CD4-positive, CD25-positive, alpha-beta regulatory T cell (primary cell): ENCODE measurements at regions not wholly inside any gene's neighbourhood (a gene's known extent, or its start where the extent isn't known, plus 50 kb on each side); places are given as distances from the start of the nearest gene placed in this dataset.
"Not testable (repeated sequence)": the region's sequence is repeated elsewhere in the genome, so short reads cannot be mapped to it uniquely, and the experiment has no call there.

Source experiments
- ATAC-seq, 2 donors: fragments of 150-1000 bp; cut with Tn5 transposase; one replicate each; pipeline ENCODE4 v1.10.0; 2021; ENCODE audit warnings: low read depth in 2 of 2, moderate number of reproducible peaks in 2 of 2, moderate library complexity in 1 of 2
- DNase-seq, 3 donors: peaks; one replicate each; pipeline versions ENCODE4 v3.0.0 to v3.0.0-alpha.2; 2012 to 2022; ENCODE audit warnings: mixed read lengths in 1 of 3
- H3K27ac ChIP-seq: one replicate; pipeline ENCODE4 v1.7.0; 2013; ENCODE audit warnings: mild to moderate bottlenecking, low read length; ENCODE audit not compliant: insufficient read depth, poor library complexity, severe bottlenecking
- H3K27me3 ChIP-seq: one replicate; pipeline ENCODE4 v1.7.0; 2013; ENCODE audit warnings: low read length; ENCODE audit not compliant: control insufficient read depth, insufficient read depth
- H3K36me3 ChIP-seq: one replicate; pipeline ENCODE4 v1.7.0; 2013; ENCODE audit warnings: mild to moderate bottlenecking, low read length, moderate library complexity; ENCODE audit not compliant: control insufficient read depth, insufficient read depth
- H3K4me1 ChIP-seq: 2 replicates; pipeline ENCODE4 v1.7.0; 2013; ENCODE audit warnings: mild to moderate bottlenecking, low read length; ENCODE audit not compliant: insufficient read depth, control insufficient read depth, poor library complexity, severe bottlenecking
- H3K4me3 ChIP-seq: one replicate; pipeline ENCODE4 v1.7.0; 2013; ENCODE audit warnings: low read depth, mild to moderate bottlenecking, low read length, moderate library complexity
- H3K9me3 ChIP-seq, 2 experiments: 1 replicate in 1 of 2; 2 replicates in 1 of 2; pipeline ENCODE4 v1.7.0; 2013; ENCODE audit warnings: low read length in 2 of 2, mild to moderate bottlenecking in 1 of 2, moderate library complexity in 1 of 2; ENCODE audit not compliant: control insufficient read depth in 2 of 2
- H3K27ac Mint-ChIP-seq, 3 donors: one replicate each; pipeline ENCODE4 v1.8.0; 2020 to 2022; ENCODE audit warnings: mild to moderate bottlenecking in 3 of 3, mixed read lengths in 3 of 3, moderate library complexity in 2 of 3
- H3K27me3 Mint-ChIP-seq: one replicate; pipeline ENCODE4 v1.8.0; 2022; ENCODE audit warnings: mild to moderate bottlenecking, mixed read lengths
- H3K36me3 Mint-ChIP-seq: one replicate; pipeline ENCODE4 v1.8.0; 2020; ENCODE audit warnings: mixed read lengths
- H3K4me1 Mint-ChIP-seq, 4 donors: one replicate each; pipeline ENCODE4 v1.8.0; 2020 to 2022; ENCODE audit warnings: mixed read lengths in 4 of 4, mild to moderate bottlenecking in 1 of 4
- H3K4me3 Mint-ChIP-seq, 4 donors: one replicate each; pipeline ENCODE4 v1.8.0; 2020 to 2022; ENCODE audit warnings: mild to moderate bottlenecking in 4 of 4, mixed read lengths in 4 of 4, moderate library complexity in 3 of 4
- H3K9me3 Mint-ChIP-seq, 7 donors: one replicate each; pipeline ENCODE4 v1.8.0; 2020 to 2022; ENCODE audit warnings: mixed read lengths in 7 of 7, mild to moderate bottlenecking in 3 of 7, moderate library complexity in 2 of 7

DNA sequence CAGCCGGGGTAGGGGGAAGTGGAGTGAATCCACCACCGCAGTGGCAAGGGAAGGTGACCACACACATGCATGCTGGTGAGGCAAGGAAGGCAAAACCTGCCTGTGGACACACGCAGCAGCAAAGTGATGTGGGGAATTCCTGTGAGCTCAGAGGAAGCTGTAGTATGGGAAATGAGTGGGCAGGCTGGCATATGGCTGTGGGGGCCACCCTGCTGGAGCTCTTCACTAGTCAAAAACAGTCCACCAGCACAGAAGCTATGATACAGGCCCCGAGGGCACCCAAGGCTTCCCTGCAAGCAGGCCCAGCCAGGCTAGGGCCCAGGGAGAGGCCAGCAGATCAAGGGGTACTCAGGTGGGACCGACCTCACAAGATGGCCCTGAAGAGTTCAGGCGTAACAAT is 239.1 kb downstream of the CHM start:
- H3K36me3 ChIP-seq: no peaks in the 10 kb centered on the region
- H3K27me3 ChIP-seq: no peaks in the 10 kb centered on the region
- Mint-ChIP-seq H3K36me3 (no peaks in the 10 kb centered on the region), H3K27ac (no peak overlapping the region), H3K9me3 (peaks cover 3 to 23% (median 6%) of the 10 kb centered on the region in 7 donors), H3K4me1 (no peaks in the 10 kb centered on the region), H3K27me3 (no peaks in the 10 kb centered on the region), H3K4me3 (no peak overlapping the region)
- DNase-seq (no peak), ATAC-seq (no peak)
- no peak overlapping the region for H3K4me3 ChIP-seq
- H3K4me1 ChIP-seq: no peaks in the 10 kb centered on the region
- no peak overlapping the region for H3K27ac ChIP-seq
- peaks cover 4 to 12% of the 10 kb centered on the region in 2 experiments for H3K9me3 ChIP-seq

DNA sequence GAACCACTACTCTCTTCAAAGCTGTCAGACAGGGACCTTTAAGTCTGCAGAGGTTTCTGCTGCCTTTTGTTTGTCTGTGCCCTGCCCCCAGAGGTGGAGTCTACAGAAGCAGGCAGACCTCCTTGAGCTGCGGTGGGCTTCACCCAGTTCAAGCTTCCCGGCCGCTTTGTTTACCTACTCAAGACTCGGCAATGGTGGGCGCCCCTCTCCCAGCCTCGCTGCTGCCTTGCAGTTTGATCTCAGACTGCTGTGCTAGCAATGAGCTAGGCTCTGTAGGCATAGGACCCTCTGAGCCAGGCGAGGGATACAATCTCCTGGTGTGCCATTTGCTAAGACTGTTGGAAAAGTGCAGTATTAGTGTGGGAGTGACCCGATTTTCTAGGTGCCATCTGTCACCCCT is 275.0 kb downstream of the CHM start:
- not testable (repeated sequence) for H3K27ac Mint-ChIP-seq, H3K27ac ChIP-seq, H3K4me3 ChIP-seq, H3K4me1 ChIP-seq, H3K9me3 ChIP-seq, H3K27me3 ChIP-seq, H3K36me3 Mint-ChIP-seq, H3K36me3 ChIP-seq, DNase-seq, H3K9me3 Mint-ChIP-seq, ATAC-seq, H3K27me3 Mint-ChIP-seq, H3K4me1 Mint-ChIP-seq, H3K4me3 Mint-ChIP-seq

DNA sequence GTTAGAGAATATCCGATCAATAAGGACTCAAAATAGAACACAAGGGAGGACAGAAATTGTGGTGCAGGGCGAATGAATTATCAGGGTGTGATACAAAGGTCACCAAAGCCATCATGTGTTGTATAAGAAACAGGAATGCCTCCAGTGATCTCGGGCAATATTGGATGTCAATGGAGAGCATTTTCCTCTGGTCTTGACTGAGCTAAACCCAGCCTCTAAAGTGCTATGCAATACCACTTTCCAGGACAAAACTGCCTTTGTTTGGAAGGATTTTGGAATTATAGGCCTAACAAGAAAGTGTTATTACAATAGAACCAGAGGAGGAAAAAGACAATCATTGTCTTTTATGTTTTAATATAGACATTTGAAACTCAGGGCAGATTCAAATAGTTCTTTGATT is 281.7 kb downstream of the CHM start:
- no peaks in the 10 kb centered on the region for H3K27me3 ChIP-seq
- ATAC-seq (no peak), DNase-seq (no peak)
- no peak overlapping the region for H3K27ac ChIP-seq
- no peaks in the 10 kb centered on the region for H3K9me3 ChIP-seq
- no peaks in the 10 kb centered on the region for H3K36me3 Mint-ChIP-seq
- no peaks in the 10 kb centered on the region for H3K4me1 Mint-ChIP-seq
- no peaks in the 10 kb centered on the region for H3K4me1 ChIP-seq
- no peak overlapping the region for H3K4me3 Mint-ChIP-seq
- H3K4me3 ChIP-seq: no peak overlapping the region
- H3K9me3 Mint-ChIP-seq: peaks cover 0 to 4% (median 0%) of the 10 kb centered on the region in 7 donors
- H3K27ac Mint-ChIP-seq: no peak overlapping the region
- no peaks in the 10 kb centered on the region for H3K27me3 Mint-ChIP-seq
- no peaks in the 10 kb centered on the region for H3K36me3 ChIP-seq

DNA sequence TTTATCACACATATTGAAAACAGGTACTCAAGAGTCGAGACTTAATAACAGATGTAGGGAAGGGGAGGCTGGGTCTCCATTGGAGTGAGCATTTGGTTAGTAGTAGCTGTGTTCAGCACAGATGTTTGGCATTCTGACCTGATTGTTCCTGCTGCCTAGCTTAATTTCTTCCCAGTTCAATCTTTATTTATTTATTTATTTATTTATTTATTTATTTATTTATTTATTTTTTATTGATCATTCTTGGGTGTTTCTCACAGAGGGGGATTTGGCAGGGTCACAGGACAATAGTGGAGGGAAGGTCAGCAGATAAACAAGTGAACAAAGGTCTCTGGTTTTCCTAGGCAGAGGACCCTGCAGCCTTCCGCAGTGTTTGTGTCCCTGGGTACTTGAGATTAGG is 324.3 kb downstream of the CHM start:
- H3K4me1 Mint-ChIP-seq, ATAC-seq, H3K27me3 ChIP-seq, H3K27ac Mint-ChIP-seq, H3K4me3 Mint-ChIP-seq, H3K36me3 ChIP-seq, H3K4me1 ChIP-seq, H3K4me3 ChIP-seq, H3K9me3 ChIP-seq, H3K27me3 Mint-ChIP-seq, H3K27ac ChIP-seq, H3K36me3 Mint-ChIP-seq, DNase-seq: not testable (repeated sequence)
- H3K9me3 Mint-ChIP-seq: peaks cover 0 to 15% (median 4%) of the 10 kb centered on the region in 7 donors

DNA sequence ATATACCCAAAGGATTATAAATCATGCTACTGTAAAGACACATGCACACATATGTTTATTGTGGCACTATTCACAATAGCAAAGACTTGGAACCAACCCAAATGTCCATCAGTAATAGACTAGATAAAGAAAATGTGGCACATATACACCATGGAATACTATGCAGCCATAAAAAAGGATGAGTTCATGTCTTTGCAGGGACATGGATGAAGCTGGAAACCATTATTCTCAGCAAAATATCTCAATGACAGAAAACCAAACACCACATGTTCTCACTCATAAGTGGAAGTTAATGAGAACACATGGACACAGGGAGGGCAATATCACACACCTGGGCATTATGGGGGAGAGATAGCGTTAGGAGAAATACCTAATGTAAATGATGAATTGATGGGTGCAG is 323.8 kb upstream of the POF1B start:
- not testable (repeated sequence) for H3K4me3 ChIP-seq, H3K27me3 Mint-ChIP-seq, H3K36me3 ChIP-seq, H3K9me3 ChIP-seq, ATAC-seq, H3K4me3 Mint-ChIP-seq, H3K9me3 Mint-ChIP-seq, H3K4me1 ChIP-seq, H3K27me3 ChIP-seq, H3K27ac Mint-ChIP-seq, H3K4me1 Mint-ChIP-seq, DNase-seq, H3K36me3 Mint-ChIP-seq, H3K27ac ChIP-seq

DNA sequence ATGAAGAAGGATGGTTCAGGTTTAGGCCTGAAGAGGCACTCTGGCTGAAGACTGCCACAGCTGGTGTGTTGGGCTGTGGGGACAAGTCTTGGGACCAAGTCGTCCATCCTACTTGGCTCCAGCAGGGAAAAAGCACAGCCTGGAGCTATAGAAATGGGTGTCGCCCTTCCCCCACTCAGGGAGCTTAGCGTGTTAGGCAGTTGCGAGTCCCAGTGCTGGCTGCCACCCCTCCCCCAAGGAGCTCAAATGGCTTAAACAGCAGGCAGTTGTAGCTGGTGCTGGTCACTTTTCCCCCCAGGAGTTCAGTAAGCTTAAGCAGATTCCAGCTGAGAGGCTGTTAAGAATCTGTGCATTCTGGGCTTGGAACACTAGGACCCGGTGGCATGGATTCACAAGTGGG is 319.5 kb upstream of the POF1B start:
- no peak overlapping the region for H3K27ac Mint-ChIP-seq
- H3K4me1 Mint-ChIP-seq: no peaks in the 10 kb centered on the region
- no peak overlapping the region for H3K4me3 Mint-ChIP-seq
- H3K27me3 ChIP-seq: no peaks in the 10 kb centered on the region
- DNase-seq: no peak
- H3K27ac ChIP-seq: no peak overlapping the region
- H3K27me3 Mint-ChIP-seq: no peaks in the 10 kb centered on the region
- no peak overlapping the region for H3K4me3 ChIP-seq
- peaks cover 0 to 7% (median 3%) of the 10 kb centered on the region in 7 donors for H3K9me3 Mint-ChIP-seq
- peaks cover 0 to 2% of the 10 kb centered on the region in 2 experiments for H3K9me3 ChIP-seq
- H3K36me3 Mint-ChIP-seq: no peaks in the 10 kb centered on the region
- ATAC-seq: no peak
- no peaks in the 10 kb centered on the region for H3K4me1 ChIP-seq
- H3K36me3 ChIP-seq: no peaks in the 10 kb centered on the region

DNA sequence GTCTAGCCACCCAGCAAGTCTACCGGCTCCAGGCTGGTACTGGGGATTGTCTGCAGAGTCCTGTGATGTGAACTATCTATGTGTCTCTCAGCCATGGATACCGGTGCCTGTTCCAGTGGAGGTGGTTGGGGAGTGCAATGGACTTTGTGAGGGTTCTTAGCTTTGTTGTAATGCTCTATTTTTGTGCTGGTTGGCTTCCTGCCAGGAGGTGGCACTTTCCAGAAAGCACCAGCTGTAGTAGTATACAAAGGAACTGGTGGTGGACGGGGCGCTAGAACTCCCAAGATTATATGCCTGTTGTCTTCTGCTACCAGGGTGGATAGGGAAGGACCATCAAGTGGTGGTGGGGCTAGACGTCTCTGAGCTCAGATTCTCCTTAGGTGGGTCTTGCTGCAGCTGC is 306.4 kb upstream of the POF1B start:
- Mint-ChIP-seq H3K27ac (no peak overlapping the region), H3K9me3 (peaks cover 0 to 6% (median 3%) of the 10 kb centered on the region in 7 donors)
- DNase-seq: no peak

DNA sequence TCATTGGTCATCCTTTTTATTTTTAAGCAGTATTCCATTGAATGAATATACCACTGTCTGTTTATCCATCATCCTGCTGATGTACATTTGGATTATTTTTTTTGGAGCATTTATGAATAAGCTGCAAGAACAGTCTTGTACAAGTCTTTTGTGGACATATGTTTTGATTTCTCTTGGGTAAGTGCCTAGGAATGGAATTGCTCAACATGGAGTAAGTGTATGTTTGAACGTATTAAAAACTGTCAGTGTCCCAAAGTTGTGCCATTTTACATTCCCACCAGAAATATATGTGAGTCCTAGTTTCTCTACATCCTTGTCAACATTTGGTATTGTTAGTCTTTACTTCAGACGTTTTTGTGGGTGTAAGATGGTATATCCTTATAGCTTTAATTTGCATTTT is 287.0 kb upstream of the POF1B start:
- peaks cover 0 to 4% (median 0%) of the 10 kb centered on the region in 7 donors for H3K9me3 Mint-ChIP-seq
- Histone ChIP-seq H3K4me3 (no peak overlapping the region), H3K27me3 (no peaks in the 10 kb centered on the region), H3K36me3 (no peaks in the 10 kb centered on the region), H3K27ac (no peak overlapping the region), H3K9me3 (no peaks in the 10 kb centered on the region), H3K4me1 (no peaks in the 10 kb centered on the region)
- no peaks in the 10 kb centered on the region for H3K4me1 Mint-ChIP-seq
- H3K27me3 Mint-ChIP-seq: no peaks in the 10 kb centered on the region
- no peaks in the 10 kb centered on the region for H3K36me3 Mint-ChIP-seq
- no peak overlapping the region for H3K27ac Mint-ChIP-seq
- ATAC-seq (no peak), DNase-seq (no peak)
- H3K4me3 Mint-ChIP-seq: no peak overlapping the region

More for the DNA sequence above, 306.4 kb upstream of the POF1B start:
- Histone ChIP-seq H3K27me3 (no peaks in the 10 kb centered on the region), H3K36me3 (no peaks in the 10 kb centered on the region), H3K4me3 (no peak overlapping the region), H3K4me1 (no peaks in the 10 kb centered on the region), H3K9me3 (no peaks in the 10 kb centered on the region), H3K27ac (no peak overlapping the region)
- H3K27me3 Mint-ChIP-seq: no peaks in the 10 kb centered on the region
- no peak for ATAC-seq
- no peaks in the 10 kb centered on the region for H3K4me1 Mint-ChIP-seq
- no peaks in the 10 kb centered on the region for H3K36me3 Mint-ChIP-seq
- no peak overlapping the region for H3K4me3 Mint-ChIP-seq
